ENCODE measurements at regions not wholly inside any gene's neighbourhood (a gene's known extent, or its start where the extent isn't known, plus 50 kb on each side); places are given as distances from the start of the nearest gene placed in this dataset.

DNA sequence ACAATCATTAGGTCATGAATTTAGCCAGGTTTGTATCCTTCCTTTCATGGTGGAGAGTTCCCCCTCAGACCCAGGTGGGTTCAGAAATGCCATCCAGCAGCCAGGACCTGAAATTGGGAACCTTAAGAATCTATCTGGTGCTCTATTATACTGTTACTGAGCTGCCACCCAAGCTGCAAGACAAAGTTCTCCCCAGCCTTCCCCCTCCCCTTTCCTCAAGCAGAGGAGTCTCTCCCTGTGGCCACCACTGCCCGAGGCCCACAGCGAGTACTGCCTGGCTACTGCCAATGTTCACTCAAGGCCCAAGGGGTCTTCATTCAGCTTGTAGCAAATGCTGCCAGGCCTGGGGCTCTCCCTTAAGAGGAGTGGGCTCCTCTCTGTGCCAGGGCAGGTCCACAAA lies 133.8 kb downstream of the TMEM38B start:
- no peak overlapping the region for H3K4me3 ChIP-seq (ENCODE audit: low read length)
- TF ChIP-seq, protein P1, sequence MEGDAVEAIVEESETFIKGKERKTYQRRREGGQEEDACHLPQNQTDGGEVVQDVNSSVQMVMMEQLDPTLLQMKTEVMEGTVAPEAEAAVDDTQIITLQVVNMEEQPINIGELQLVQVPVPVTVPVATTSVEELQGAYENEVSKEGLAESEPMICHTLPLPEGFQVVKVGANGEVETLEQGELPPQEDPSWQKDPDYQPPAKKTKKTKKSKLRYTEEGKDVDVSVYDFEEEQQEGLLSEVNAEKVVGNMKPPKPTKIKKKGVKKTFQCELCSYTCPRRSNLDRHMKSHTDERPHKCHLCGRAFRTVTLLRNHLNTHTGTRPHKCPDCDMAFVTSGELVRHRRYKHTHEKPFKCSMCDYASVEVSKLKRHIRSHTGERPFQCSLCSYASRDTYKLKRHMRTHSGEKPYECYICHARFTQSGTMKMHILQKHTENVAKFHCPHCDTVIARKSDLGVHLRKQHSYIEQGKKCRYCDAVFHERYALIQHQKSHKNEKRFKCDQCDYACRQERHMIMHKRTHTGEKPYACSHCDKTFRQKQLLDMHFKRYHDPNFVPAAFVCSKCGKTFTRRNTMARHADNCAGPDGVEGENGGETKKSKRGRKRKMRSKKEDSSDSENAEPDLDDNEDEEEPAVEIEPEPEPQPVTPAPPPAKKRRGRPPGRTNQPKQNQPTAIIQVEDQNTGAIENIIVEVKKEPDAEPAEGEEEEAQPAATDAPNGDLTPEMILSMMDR (IDR thresholded peaks at IDR 0.05; ENCODE audit: insufficient read depth, low read depth, low read length, missing control alignments): no peak
- DNase-seq (ENCODE audit: low read depth): no peak

DNA sequence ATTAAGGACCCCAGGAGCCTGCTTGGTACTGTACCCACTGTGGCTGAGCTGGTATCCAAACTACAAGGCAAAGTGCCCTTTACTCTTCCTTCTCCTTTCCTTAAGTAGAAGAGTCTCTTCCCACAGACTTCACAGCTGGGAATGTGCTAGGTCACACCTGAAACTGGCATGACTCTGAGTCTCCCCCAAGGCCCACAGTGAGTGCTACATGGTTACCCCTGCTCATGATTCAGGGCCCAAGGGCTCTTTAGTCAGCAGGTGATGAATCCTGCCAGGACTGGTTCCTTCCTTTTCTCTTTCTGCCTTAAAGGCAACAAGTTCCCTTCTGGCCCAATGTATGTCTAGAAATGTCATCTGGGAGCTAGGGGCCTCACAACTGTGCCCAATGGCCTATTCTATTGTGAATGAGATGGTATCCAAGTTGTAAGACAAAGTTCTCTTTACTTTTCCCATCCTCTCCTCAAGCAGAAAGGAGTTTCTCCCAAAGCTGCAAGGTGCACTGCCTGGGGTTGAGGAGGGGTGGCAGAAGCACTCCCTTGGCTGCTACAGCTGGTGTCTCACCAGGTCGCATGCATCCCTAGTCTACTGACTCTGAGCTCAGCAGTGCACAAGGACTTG lies 134.4 kb downstream of the TMEM38B start:
- DNase-seq (ENCODE audit: low read depth): peak; percentile 85
- no peak overlapping the region for H3K4me3 ChIP-seq (ENCODE audit: low read length)
- TF ChIP-seq, protein P1 (IDR thresholded peaks at IDR 0.05; ENCODE audit: insufficient read depth, low read depth, low read length, missing control alignments): no peak

DNA sequence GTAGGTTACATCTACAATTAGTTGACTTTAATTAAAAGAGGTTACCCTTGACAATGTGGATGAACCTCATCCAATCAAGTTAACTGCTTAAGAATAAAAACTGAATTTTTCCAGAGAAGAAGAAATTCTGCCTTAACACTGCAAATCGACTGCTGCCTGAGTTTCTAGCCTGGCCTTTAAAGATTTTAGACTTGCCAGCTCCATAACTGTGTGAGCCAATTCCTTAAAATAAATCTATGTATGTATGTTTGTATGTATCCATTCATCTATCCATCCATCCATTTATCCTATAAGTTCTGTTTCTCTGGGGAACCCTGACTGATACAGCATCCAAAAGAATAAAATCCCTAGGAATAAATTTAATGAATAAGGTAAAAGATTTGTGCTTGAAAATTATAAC lies 136.1 kb downstream of the TMEM38B start:
- DNase-seq (ENCODE audit: low read depth): no peak
- TF ChIP-seq, protein P1 (IDR thresholded peaks at IDR 0.05; ENCODE audit: insufficient read depth, low read depth, low read length, missing control alignments): no peak
- H3K4me3 ChIP-seq (ENCODE audit: low read length): no peak overlapping the region

DNA sequence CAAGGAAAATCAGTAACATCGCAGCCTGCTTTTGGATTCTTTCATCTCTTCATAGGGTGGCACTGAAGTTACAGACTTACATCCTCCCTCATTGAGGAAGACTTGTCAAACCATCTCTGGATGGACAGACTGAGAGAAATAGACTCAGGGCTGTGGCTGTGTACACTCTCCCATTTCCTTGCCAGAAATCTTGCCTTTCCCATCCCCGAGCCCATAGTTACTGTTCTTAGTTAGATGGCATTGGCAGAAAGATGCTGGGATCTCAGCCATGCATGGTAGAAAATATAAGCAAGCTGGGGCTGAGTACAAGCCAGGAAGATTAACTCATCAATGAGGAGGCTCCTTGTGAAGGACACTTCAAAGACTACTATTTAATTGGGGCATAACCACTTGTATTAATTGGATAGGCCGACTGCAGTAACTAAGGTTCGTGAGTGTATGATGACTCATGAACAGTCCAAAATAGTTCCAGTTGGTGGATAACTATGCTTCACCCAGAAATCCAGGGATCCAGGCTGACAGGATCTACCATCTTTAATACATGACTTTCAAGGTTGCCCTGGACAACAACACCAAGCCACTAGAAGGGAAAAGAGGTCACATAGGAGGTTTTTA lies 137.9 kb downstream of the TMEM38B start:
- TF ChIP-seq, protein P1 (IDR thresholded peaks at IDR 0.05; ENCODE audit: insufficient read depth, low read depth, low read length, missing control alignments): no peak
- no peak overlapping the region for H3K4me3 ChIP-seq (ENCODE audit: low read length)
- DNase-seq (ENCODE audit: low read depth): peak; percentile 30

DNA sequence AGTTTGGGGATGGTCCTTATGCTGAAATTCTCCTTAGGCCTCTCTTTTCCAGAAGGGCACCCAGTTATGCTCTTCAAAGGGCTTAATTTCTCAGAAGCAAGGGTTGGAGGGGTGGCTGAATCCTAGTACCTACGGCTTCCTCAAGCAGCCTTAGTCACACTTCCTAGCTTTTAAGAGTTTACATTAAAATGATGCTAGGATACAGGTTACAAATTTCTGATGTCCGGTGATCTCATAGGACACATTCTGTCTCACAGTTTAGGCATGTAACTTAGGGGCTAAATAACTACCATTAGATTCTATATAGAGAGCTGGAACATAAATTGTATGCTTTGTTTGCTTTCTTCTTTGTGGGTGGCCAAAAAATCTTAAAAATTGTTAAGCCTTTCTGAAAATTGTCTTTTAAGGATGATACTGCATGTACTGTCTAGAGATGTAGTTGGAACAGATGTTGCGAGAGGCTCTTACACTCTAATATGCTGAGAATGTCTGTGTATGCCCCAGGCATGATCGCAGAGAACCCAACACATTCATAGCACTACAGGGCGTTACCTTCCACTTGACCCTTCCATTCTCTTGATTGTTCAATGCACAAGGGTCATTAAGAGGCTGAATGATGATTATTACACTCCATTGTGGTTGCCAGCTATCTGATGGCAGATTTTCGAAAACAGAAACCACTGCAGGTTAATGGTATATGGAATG lies 139.1 kb downstream of the TMEM38B start:
- H3K4me3 ChIP-seq (ENCODE audit: low read length): no peak overlapping the region
- TF ChIP-seq, protein P1 (IDR thresholded peaks at IDR 0.05; ENCODE audit: insufficient read depth, low read depth, low read length, missing control alignments): no peak
- peak; percentile 9 for DNase-seq (ENCODE audit: low read depth)

DNA sequence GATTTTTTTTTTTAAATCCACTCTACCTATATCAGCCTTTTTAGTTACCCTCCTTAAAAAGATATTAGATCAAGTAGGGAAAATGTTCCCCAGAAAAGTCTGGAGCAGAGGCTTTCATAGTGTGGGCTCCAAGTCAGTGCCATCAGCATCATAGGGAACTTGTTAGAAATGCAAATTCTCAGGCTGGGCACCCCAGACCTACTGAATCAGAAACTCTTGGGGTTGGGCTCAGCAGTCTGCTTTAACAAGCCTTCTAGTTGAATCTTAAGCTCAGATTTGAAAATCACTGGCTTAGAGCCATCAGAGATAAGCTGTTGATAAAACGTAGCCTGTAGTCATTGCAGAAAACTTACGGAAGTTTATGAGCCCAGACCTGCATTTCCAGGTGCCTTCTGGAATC lies 140.1 kb downstream of the TMEM38B start:
- no peak for DNase-seq (ENCODE audit: low read depth)
- no peak overlapping the region for H3K4me3 ChIP-seq (ENCODE audit: low read length)
- TF ChIP-seq, protein P1 (IDR thresholded peaks at IDR 0.05; ENCODE audit: insufficient read depth, low read depth, low read length, missing control alignments): no peak

Measured in epithelial cell of esophagus (primary cell).